ENCODE measurements at regions not wholly inside any gene's neighbourhood (a gene's known extent, or its start where the extent isn't known, plus 50 kb on each side); places are given as distances from the start of the nearest gene placed in this dataset.

GRCh38 chr2:220452561-220452960, 825.1 kb downstream of the SLC4A3 start:
- no peak for TF ChIP-seq BHLHE40 (IDR thresholded peaks at IDR 0.05; ENCODE audit: borderline replicate concordance)
- TF ChIP-seq SP1 (IDR thresholded peaks at IDR 0.05): no peak
- TF ChIP-seq SUZ12 (IDR thresholded peaks at IDR 0.05): no peak
- no peak for TF ChIP-seq FOXK2 (IDR thresholded peaks at IDR 0.05)

Data from HEK293T (cell line).